K562 (cell line): ENCODE measurements at regions not wholly inside any gene's neighbourhood (a gene's known extent, or its start where the extent isn't known, plus 50 kb on each side); places are given as distances from the start of the nearest gene placed in this dataset.

Source experiments
- ATAC-seq: fragments of 200-7000 bp; cut with Tn5 transposase; 3 replicates; pipeline ENCODE4 v1.9.1; 2020; ENCODE audit warnings: moderate library complexity
- BruUV-seq: library from RNA; stranded (reverse); fragments of 400-500 nt; replicated peaks from 2 replicates; lab custom pipeline; 2021; lab: Mats Ljungman, UMichigan
- CTCF ChIA-PET: fragments of 300-600 bp; formaldehyde crosslinking; extraction: SDS; loops from one replicate; lab custom pipeline; 2021; ENCODE audit warnings: low intra/inter-chr PET ratio; lab: Yijun Ruan, JAX
- POLR2A ChIA-PET: fragments of 300-600, 350-650 bp; sonication (Branson Sonifier 250); formaldehyde crosslinking; extraction: SDS; loops from one replicate; lab custom pipeline; 2021; ENCODE audit warnings: antibody characterized with exemption, inconsistent platforms; lab: Yijun Ruan, JAX
- DNase-seq, 4 experiments: peaks; one replicate each; pipeline versions ENCODE4 v3.0.0 to v3.0.0-alpha.2; 2011 to 2018; ENCODE audit warnings: low spot score in 3 of 4, mixed read lengths in 3 of 4; ENCODE audit errors: extremely low read depth in 1 of 4
- FAIRE-seq: peaks from 2 replicates; lab custom pipeline; 2011; peaks lifted over from hg19 to GRCh38; lab: Jason Lieb, UNC
- H2AFZ ChIP-seq: 2 replicates; pipeline ENCODE4 v1.6.0; 2011; ENCODE audit warnings: low read depth, low read length, control low read depth, inconsistent platforms
- H3K27ac ChIP-seq: fragments of 200-600 bp; 3 replicates; pipeline ENCODE4 v1.8.0; 2011; ENCODE audit warnings: low read depth, mild to moderate bottlenecking, control low read depth, inconsistent platforms, low read length, moderate library complexity, mixed read lengths; ENCODE audit errors: extremely low read depth
- H3K27me3 ChIP-seq, 2 experiments: fragments of 300-600 bp in 1 of 2; 2 replicates in 1 of 2; 3 replicates in 1 of 2; pipeline versions ENCODE4 v1.6.0 to v1.8.0; 2011; ENCODE audit warnings: inconsistent platforms in 2 of 2, low read length in 2 of 2, mild to moderate bottlenecking in 1 of 2, mixed read lengths in 1 of 2, moderate library complexity in 1 of 2; ENCODE audit not compliant: control insufficient read depth in 2 of 2, insufficient read depth in 2 of 2
- H3K36me3 ChIP-seq: fragments of 300-600 bp; 3 replicates; pipeline ENCODE4 v1.8.0; 2011; ENCODE audit warnings: mild to moderate bottlenecking, low read length, inconsistent platforms; ENCODE audit not compliant: control insufficient read depth, insufficient read depth
- H3K4me1 ChIP-seq, 2 experiments: fragments of 200-600 bp in 1 of 2; replicated peaks in 1 of 2; 2 replicates in 1 of 2; 3 replicates in 1 of 2; pipeline versions ENCODE4 v1.5.1 to v1.8.0; 2011; ENCODE audit warnings: inconsistent platforms in 2 of 2, low read length in 2 of 2, mild to moderate bottlenecking in 1 of 2, mixed read lengths in 1 of 2, moderate library complexity in 1 of 2; ENCODE audit not compliant: control insufficient read depth in 2 of 2, insufficient read depth in 2 of 2
- H3K4me2 ChIP-seq: 2 replicates; pipeline ENCODE4 v1.6.1; 2011; ENCODE audit warnings: low read length, control low read depth, inconsistent platforms, mixed read lengths; ENCODE audit not compliant: insufficient read depth
- H3K4me3 ChIP-seq: fragments of 200-600 bp; sonication (generic), shearing (Covaris generic); 2 replicates; pipeline ENCODE4 v1.5.1; 2016; ENCODE audit warnings: control low read depth, inconsistent platforms
- H3K79me2 ChIP-seq: fragments of 200-600 bp; 3 replicates; pipeline ENCODE4 v1.8.0; 2011; ENCODE audit warnings: low read length, inconsistent platforms; ENCODE audit not compliant: control insufficient read depth, insufficient read depth
- H3K9ac ChIP-seq, 2 experiments: 2 replicates each; pipeline versions ENCODE4 v1.6.0 to v1.6.1; 2011; ENCODE audit warnings: low read depth in 2 of 2, low read length in 2 of 2, control low read depth in 1 of 2, inconsistent platforms in 1 of 2, mild to moderate bottlenecking in 1 of 2, mixed read lengths in 1 of 2; ENCODE audit not compliant: insufficient read depth in 1 of 2
- H3K9me1 ChIP-seq: one replicate; pipeline ENCODE4 v1.6.0; 2011; ENCODE audit warnings: inconsistent platforms, mild to moderate bottlenecking, low read length, moderate library complexity; ENCODE audit not compliant: control insufficient read depth, insufficient read depth
- H3K9me3 ChIP-seq: replicated peaks from 2 replicates; pipeline ENCODE4 v1.5.1; 2011; ENCODE audit warnings: low read depth, low read length, inconsistent platforms; ENCODE audit not compliant: control insufficient read depth, insufficient read depth
- H4K20me1 ChIP-seq: replicated peaks from 2 replicates; pipeline ENCODE4 v1.6.1; 2011; ENCODE audit warnings: low read length, inconsistent platforms, mixed read lengths; ENCODE audit not compliant: control insufficient read depth, insufficient read depth
- ATF7 ChIP-seq: fragments of 450-650 bp; IDR thresholded peaks from 2 replicates; pipeline ENCODE4 v1.7.1; 2014; ENCODE audit warnings: mild to moderate bottlenecking, moderate library complexity
- BRD4 ChIP-seq: fragments of 200-600 bp; sonication (generic); IDR thresholded peaks from 2 replicates; pipeline ENCODE4 v1.6.1; 2017; ENCODE audit warnings: inconsistent platforms
- C11orf30 ChIP-seq: fragments of 450-650 bp; IDR thresholded peaks from 2 replicates; pipeline ENCODE4 v1.6.1; 2016; ENCODE audit warnings: low read depth, mild to moderate bottlenecking
- CREB1 ChIP-seq, 2 experiments: sonication (generic) in 1 of 2; formaldehyde crosslinking in 1 of 2; IDR thresholded peaks; 2 replicates each; pipeline versions ENCODE4 v1.6.1 to v1.8.0; 2012 to 2022; ENCODE audit warnings: inconsistent platforms in 1 of 2, mild to moderate bottlenecking in 1 of 2, missing genetic modification reagents in 1 of 2, moderate library complexity in 1 of 2
- HIVEP1 ChIP-seq: fragments of 250-450 bp; sonication (Bioruptor Pico); IDR thresholded peaks from 2 replicates; pipeline ENCODE4 v1.4.0; 2020; ENCODE audit warnings: mild to moderate bottlenecking
- KAT2B ChIP-seq: IDR thresholded peaks from one replicate; pipeline ENCODE4 v1.6.1; 2012; ENCODE audit warnings: low read depth, mild to moderate bottlenecking, control low read depth, inconsistent platforms, low read length, moderate library complexity
- MCM2 ChIP-seq: fragments of 450-650 bp; IDR thresholded peaks from 2 replicates; pipeline ENCODE4 v1.6.1; 2017; ENCODE audit warnings: low read depth, mild to moderate bottlenecking
- MCM5 ChIP-seq: fragments of 450-650 bp; IDR thresholded peaks from 2 replicates; pipeline ENCODE4 v1.6.1; 2016; ENCODE audit warnings: low read depth
- NFIX ChIP-seq: fragments of 250-450 bp; sonication (Bioruptor Pico); IDR thresholded peaks from 2 replicates; pipeline ENCODE4 v1.4.0; 2020; ENCODE audit warnings: low read depth, mild to moderate bottlenecking, moderate library complexity
- PTBP1 ChIP-seq: fragments of 200-400 bp; formaldehyde crosslinking; IDR thresholded peaks from 2 replicates; pipeline ENCODE4 v1.6.1; 2017; ENCODE audit warnings: low read depth, low read length
- SMARCE1 ChIP-seq: fragments of 450-650 bp; IDR thresholded peaks from 2 replicates; pipeline ENCODE4 v1.7.1; 2016; ENCODE audit warnings: mild to moderate bottlenecking
- SRF ChIP-seq, 2 experiments: fragments of 250-450, 450-650 bp in 1 of 2; sonication (Bioruptor Pico) in 1 of 2; sonication (generic) in 1 of 2; formaldehyde crosslinking; IDR thresholded peaks; 2 replicates each; pipeline versions ENCODE4 v1.5.0 to v1.5.1; 2020 to 2022; ENCODE audit warnings: mild to moderate bottlenecking in 1 of 2, missing genetic modification reagents in 1 of 2
- STAT5B ChIP-seq: fragments of 250-450 bp; sonication (Bioruptor Pico); IDR thresholded peaks from 2 replicates; pipeline ENCODE4 v1.8.0; 2021; ENCODE audit warnings: mild to moderate bottlenecking, inconsistent platforms
- TAF9B ChIP-seq: fragments of 450-650 bp; IDR thresholded peaks from 2 replicates; pipeline ENCODE4 v1.6.1; 2018; ENCODE audit warnings: mild to moderate bottlenecking; ENCODE audit not compliant: partially characterized antibody
- THRAP3 ChIP-seq: fragments of 450-650 bp; IDR thresholded peaks from 2 replicates; pipeline ENCODE4 v1.6.1; 2016; ENCODE audit warnings: mild to moderate bottlenecking, inconsistent platforms, borderline replicate concordance
- ZNF263 ChIP-seq: sonication (generic); formaldehyde crosslinking; IDR thresholded peaks from 2 replicates; pipeline ENCODE4 v1.8.0; 2022; ENCODE audit warnings: mild to moderate bottlenecking, missing genetic modification reagents, borderline replicate concordance
- WGBS: fragments of 100-300 bp; shearing (Covaris generic); methylation state at CpG from one replicate; pipeline ENCODE4 v1.1.6; 2016; ENCODE audit warnings: low coverage, mixed read lengths; ENCODE audit not compliant: insufficient coverage; ENCODE audit errors: missing lambda C conversion rate; 5-methylcytosine and 5-hydroxymethylcytosine counted together
- in situ Hi-C: fragments of 300-500 bp; cut with MboI; formaldehyde crosslinking; loops from 4 replicates; pipeline ENCODE4 v1.15.0; 2018; ENCODE audit warnings: inconsistent platforms, mixed read lengths
- intact Hi-C: fragments of 100-400 bp; cut with micrococcal nuclease; formaldehyde crosslinking; loops from 2 replicates; pipeline ENCODE4 v1.14.2; 2022
- TF ChIP-seq, protein P1 (sequence below): fragments of 250-450 bp; sonication (Bioruptor Pico); IDR thresholded peaks from 2 replicates; pipeline ENCODE4 v1.4.0; 2020; ENCODE audit warnings: mild to moderate bottlenecking
- TF ChIP-seq, protein P2 (sequence below), 2 experiments: fragments of 250-450 bp in 1 of 2; fragments of 450-650 bp in 1 of 2; sonication (Bioruptor Pico) in 1 of 2; IDR thresholded peaks; 2 replicates each; pipeline versions ENCODE4 v1.6.1 to v1.8.0; 2016 to 2021; ENCODE audit warnings: mild to moderate bottlenecking in 2 of 2, moderate library complexity in 2 of 2, missing compliant biosample characterization in 1 of 2, missing genetic modification characterization in 1 of 2

DNA sequence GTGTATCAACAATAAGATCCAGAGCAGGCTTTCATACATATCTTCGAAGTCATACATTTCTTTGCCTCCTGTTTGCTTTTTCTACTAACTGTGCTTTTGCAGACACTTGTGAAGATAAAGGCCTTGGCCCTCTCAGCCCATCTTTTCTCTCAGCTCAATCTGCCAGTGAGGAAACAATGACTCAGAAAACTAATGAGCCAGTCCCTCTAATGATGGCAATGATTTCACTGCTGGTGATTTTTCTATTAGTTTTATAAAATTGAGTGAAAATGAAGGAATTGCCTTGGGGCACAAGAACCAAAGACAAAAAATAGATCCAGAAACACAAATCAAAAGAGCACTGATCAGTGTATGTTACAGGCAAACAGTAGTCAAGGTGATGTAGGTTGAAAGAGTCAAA, 167.7 kb upstream of the PPP2R2B start:
- H3K9me1 ChIP-seq, result no peaks in the 10 kb centered on the region
- no peak overlapping the region for H3K9ac ChIP-seq
- BruUV-seq, result no TSS peak
- FAIRE-seq (no peak), ATAC-seq (no peak), DNase-seq (no peak)
- intact Hi-C loops (no loop called here), in situ Hi-C loops (no loop called here)
- no peaks in the 10 kb centered on the region for H3K79me2 ChIP-seq
- POLR2A ChIA-PET, result no interaction called here
- 0% methylated on average over 1 of the region's 1 CpG for WGBS
- H3K9me3 ChIP-seq, result no peaks in the 10 kb centered on the region
- no peak overlapping the region for H2AFZ ChIP-seq
- no peak overlapping the region for H3K4me3 ChIP-seq
- no peak overlapping the region for H3K27ac ChIP-seq
- TF ChIP-seq CREB1 (IDR thresholded peaks at IDR 0.05), result no peak
- TF ChIP-seq CREB1 (CRISPR knock-in tag; IDR thresholded peaks at IDR 0.05), result no peak
- CTCF ChIA-PET, result no interaction called here
- no peaks in the 10 kb centered on the region for H3K36me3 ChIP-seq
- no peaks in the 10 kb centered on the region for H3K27me3 ChIP-seq
- no peaks in the 10 kb centered on the region for H3K4me1 ChIP-seq
- no peak overlapping the region for H3K4me2 ChIP-seq
- H4K20me1 ChIP-seq, result no peaks in the 10 kb centered on the region

DNA sequence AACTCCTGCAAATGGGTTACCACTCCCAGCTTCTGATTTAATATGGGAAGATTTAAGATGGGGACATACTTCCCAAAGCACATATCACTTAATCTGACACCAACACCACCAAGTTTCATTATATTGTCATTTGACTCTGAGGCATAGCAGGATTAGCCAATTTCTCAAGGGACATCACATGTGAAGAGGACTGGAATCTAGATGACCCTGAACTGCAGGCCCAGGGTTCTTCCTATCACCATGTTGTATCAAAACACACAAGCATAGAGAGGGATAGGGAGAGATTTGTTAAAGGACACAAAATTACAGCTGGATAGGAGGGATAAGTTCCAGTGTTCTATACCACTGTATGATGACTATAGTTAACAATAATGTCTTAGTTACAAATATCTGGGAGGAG, 168.3 kb upstream of the PPP2R2B start:
- Histone ChIP-seq H4K20me1 (no peaks in the 10 kb centered on the region), H3K9ac (no peak overlapping the region), H3K27me3 (no peaks in the 10 kb centered on the region), H3K79me2 (no peaks in the 10 kb centered on the region), H3K9me1 (no peaks in the 10 kb centered on the region), H3K36me3 (no peaks in the 10 kb centered on the region), H3K4me3 (no peak overlapping the region), H2AFZ (no peak overlapping the region), H3K9me3 (no peaks in the 10 kb centered on the region), H3K27ac (no peak overlapping the region), H3K4me2 (no peak overlapping the region), H3K4me1 (no peaks in the 10 kb centered on the region)
- CTCF ChIA-PET, result no interaction called here
- POLR2A ChIA-PET, result no interaction called here
- intact Hi-C loops (no loop called here), in situ Hi-C loops (no loop called here)
- no TSS peak for BruUV-seq
- no peak for DNase-seq
- no peak for ATAC-seq
- no peak for FAIRE-seq
- TF ChIP-seq ZNF263 (CRISPR knock-in tag) (no peak), ATF7 (no peak), HIVEP1 (no peak), STAT5B (CRISPR knock-in tag) (no peak), MCM5 (no peak), PTBP1 (no peak), MCM2 (no peak), SRF (CRISPR knock-in tag; IDR thresholded peaks at IDR 0.05) (no peak), KAT2B (no peak), SMARCE1 (no peak), BRD4 (no peak), THRAP3 (no peak), NFIX (CRISPR knock-in tag) (no peak), TAF9B (no peak), C11orf30 (no peak)
- TF ChIP-seq, protein P1, sequence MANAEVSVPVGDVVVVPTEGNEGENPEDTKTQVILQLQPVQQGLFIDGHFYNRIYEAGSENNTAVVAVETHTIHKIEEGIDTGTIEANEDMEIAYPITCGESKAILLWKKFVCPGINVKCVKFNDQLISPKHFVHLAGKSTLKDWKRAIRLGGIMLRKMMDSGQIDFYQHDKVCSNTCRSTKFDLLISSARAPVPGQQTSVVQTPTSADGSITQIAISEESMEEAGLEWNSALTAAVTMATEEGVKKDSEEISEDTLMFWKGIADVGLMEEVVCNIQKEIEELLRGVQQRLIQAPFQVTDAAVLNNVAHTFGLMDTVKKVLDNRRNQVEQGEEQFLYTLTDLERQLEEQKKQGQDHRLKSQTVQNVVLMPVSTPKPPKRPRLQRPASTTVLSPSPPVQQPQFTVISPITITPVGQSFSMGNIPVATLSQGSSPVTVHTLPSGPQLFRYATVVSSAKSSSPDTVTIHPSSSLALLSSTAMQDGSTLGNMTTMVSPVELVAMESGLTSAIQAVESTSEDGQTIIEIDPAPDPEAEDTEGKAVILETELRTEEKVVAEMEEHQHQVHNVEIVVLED (CRISPR knock-in tag), result no peak
- TF ChIP-seq, protein P2, sequence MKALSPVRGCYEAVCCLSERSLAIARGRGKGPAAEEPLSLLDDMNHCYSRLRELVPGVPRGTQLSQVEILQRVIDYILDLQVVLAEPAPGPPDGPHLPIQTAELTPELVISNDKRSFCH (CRISPR knock-in tag; IDR thresholded peaks at IDR 0.05), result no peak
- TF ChIP-seq, protein P2 (tag; IDR thresholded peaks at IDR 0.05), result no peak
